ENCODE measurements at regions not wholly inside any gene's neighbourhood (a gene's known extent, or its start where the extent isn't known, plus 50 kb on each side); places are given as distances from the start of the nearest gene placed in this dataset.
A peak's percentile ranks its signal among the peaks of the same experiment; 100 is the strongest.

DNA sequence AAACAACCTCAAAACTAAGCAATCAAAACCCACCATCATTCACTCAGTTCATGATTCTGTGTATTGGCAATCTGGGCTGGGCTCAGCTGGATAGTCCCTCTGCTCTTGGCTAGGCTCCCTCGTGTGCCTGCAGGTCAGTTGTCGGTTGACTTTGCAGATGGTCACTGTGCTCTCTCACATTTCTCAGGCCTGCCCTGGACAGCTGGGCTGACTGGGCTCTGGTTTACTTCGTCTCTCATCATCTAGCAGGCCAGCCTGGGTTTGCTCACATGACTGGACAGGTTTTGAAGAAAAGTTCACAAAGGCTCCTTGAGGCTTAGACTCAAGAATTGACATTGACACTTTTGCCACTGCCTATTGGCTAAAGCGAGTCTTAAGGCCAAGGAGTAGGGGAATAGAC lies 105.0 kb upstream of the CTNNB1 start:
- Mint-ChIP-seq H3K27ac (no peak overlapping the region), H3K36me3 (ENCODE audit: insufficient read depth in 1 of 3, low read depth in 3 of 3) (no peaks in the 10 kb centered on the region)
- H3K9ac ChIP-seq (ENCODE audit: extremely low read depth, insufficient read length, low read length): no peak overlapping the region

More for the DNA sequence above, 105.0 kb upstream of the CTNNB1 start:
- no peak overlapping the region for H2AK5ac ChIP-seq (ENCODE audit: insufficient read length, low read length)
- H2BK12ac ChIP-seq (ENCODE audit: insufficient read length, low read depth, low read length): no peak overlapping the region
- H3K9me3 ChIP-seq (ENCODE audit: control insufficient read depth, low read depth, low read length): no peaks in the 10 kb centered on the region
- H4K8ac ChIP-seq (replicated peaks; ENCODE audit: insufficient read length, low read depth, low read length): no peak overlapping the region
- no peak overlapping the region for H4K91ac ChIP-seq (ENCODE audit: insufficient read length, low read depth, low read length)
- TF ChIP-seq, protein P1, sequence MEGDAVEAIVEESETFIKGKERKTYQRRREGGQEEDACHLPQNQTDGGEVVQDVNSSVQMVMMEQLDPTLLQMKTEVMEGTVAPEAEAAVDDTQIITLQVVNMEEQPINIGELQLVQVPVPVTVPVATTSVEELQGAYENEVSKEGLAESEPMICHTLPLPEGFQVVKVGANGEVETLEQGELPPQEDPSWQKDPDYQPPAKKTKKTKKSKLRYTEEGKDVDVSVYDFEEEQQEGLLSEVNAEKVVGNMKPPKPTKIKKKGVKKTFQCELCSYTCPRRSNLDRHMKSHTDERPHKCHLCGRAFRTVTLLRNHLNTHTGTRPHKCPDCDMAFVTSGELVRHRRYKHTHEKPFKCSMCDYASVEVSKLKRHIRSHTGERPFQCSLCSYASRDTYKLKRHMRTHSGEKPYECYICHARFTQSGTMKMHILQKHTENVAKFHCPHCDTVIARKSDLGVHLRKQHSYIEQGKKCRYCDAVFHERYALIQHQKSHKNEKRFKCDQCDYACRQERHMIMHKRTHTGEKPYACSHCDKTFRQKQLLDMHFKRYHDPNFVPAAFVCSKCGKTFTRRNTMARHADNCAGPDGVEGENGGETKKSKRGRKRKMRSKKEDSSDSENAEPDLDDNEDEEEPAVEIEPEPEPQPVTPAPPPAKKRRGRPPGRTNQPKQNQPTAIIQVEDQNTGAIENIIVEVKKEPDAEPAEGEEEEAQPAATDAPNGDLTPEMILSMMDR (conservative IDR thresholded peaks at IDR 0.05): no peak
- no peak overlapping the region for H3T11ph ChIP-seq (ENCODE audit: low read length)
- H3K27ac ChIP-seq (ENCODE audit: insufficient read length, low read depth, low read length): no peak overlapping the region
- no peak overlapping the region for H2BK20ac ChIP-seq (ENCODE audit: low read depth, low read length, poor library complexity, severe bottlenecking)
- no peak overlapping the region for H3K23ac ChIP-seq (ENCODE audit: insufficient read length, low read depth, low read length)
- H2BK5ac ChIP-seq (ENCODE audit: insufficient read length, low read length): no peak overlapping the region
- H3K4ac ChIP-seq (ENCODE audit: low read depth, low read length): no peak overlapping the region
- no peak overlapping the region for H2BK15ac ChIP-seq (ENCODE audit: low read depth, low read length)
- no peak for DNase-seq
- Mint-ChIP-seq H3K4me3 (no peak overlapping the region), H3K9me3 (no peaks in the 10 kb centered on the region), H3K27me3 (ENCODE audit: low read depth) (no peaks in the 10 kb centered on the region), H3K4me1 (no peaks in the 10 kb centered on the region)
- H3K79me2 ChIP-seq (ENCODE audit: insufficient read depth, low read length): no peaks in the 10 kb centered on the region
- H2AFZ ChIP-seq (ENCODE audit: low read length): no peak overlapping the region
- WGBS (ENCODE audit: extremely low coverage, insufficient read length, low lambda C conversion rate): no CpG with 5 or more reads among the region's 4 CpGs
- H3K23me2 ChIP-seq (ENCODE audit: insufficient read length, low read depth, low read length, poor library complexity, severe bottlenecking): no peaks in the 10 kb centered on the region
- no peak overlapping the region for H3K18ac ChIP-seq (ENCODE audit: insufficient read length, low read depth, low read length)
- H2BK120ac ChIP-seq (ENCODE audit: low read depth, low read length, poor library complexity, severe bottlenecking): no peak overlapping the region
- no peak overlapping the region for H3K56ac ChIP-seq (ENCODE audit: insufficient read length, low read depth, low read length)
- H3K79me1 ChIP-seq (ENCODE audit: insufficient read depth, low read depth, low read length, poor library complexity, severe bottlenecking): no peaks in the 10 kb centered on the region
- no peak overlapping the region for H4K5ac ChIP-seq (ENCODE audit: insufficient read length, low read depth, low read length)
- no peaks in the 10 kb centered on the region for H4K20me1 ChIP-seq (ENCODE audit: control insufficient read depth, insufficient read depth, insufficient read length)
- no peaks in the 10 kb centered on the region for H3K27me3 ChIP-seq (ENCODE audit: insufficient read depth, low read length)
- no peak overlapping the region for H3K4me2 ChIP-seq (ENCODE audit: insufficient read depth, insufficient read length, low read length)
- no peaks in the 10 kb centered on the region for H3K4me1 ChIP-seq (ENCODE audit: insufficient read depth, low read length)
- 0 out of 2 replicates have a peak overlapping the region, but pooled peaks have one; percentile 35 for H3K14ac ChIP-seq (ENCODE audit: insufficient read depth, low read length)

All from H9 (cell line).